ENCODE measurements at regions not wholly inside any gene's neighbourhood (a gene's known extent, or its start where the extent isn't known, plus 50 kb on each side); places are given as distances from the start of the nearest gene placed in this dataset.

DNA sequence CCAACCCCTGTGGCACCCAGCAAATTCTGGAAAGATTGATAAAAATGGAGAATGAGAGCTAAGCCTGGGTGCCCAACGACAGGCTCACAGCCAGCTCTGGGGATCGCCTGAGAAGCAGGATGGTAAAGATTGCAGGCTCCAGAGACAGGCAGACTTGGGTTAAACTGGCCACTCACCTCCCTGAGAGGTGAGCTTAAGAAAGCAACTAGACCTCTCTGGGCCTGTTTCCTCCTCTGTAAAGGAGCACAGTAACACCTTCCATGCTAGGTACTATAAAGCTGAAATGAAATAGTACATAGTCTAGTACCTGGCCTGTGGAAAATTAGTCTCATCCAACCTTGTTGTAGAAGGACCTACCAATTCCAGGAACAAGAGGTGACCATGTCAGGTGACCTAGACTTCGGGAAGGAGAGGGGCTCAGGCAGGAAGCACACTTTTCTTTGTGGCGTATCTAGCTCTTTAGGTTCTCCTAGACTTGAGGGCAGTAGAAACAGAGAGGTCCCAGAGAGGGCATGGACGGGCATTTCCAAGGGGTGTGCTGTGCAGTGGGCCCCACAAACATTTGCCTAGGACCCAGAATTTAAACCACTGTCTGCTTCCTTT lies 142.8 kb upstream of the MYLIP start:
- no peak for TF ChIP-seq EZH2phosphoT487 (IDR thresholded peaks at IDR 0.05; ENCODE audit: low read depth)
- TF ChIP-seq, protein P1, sequence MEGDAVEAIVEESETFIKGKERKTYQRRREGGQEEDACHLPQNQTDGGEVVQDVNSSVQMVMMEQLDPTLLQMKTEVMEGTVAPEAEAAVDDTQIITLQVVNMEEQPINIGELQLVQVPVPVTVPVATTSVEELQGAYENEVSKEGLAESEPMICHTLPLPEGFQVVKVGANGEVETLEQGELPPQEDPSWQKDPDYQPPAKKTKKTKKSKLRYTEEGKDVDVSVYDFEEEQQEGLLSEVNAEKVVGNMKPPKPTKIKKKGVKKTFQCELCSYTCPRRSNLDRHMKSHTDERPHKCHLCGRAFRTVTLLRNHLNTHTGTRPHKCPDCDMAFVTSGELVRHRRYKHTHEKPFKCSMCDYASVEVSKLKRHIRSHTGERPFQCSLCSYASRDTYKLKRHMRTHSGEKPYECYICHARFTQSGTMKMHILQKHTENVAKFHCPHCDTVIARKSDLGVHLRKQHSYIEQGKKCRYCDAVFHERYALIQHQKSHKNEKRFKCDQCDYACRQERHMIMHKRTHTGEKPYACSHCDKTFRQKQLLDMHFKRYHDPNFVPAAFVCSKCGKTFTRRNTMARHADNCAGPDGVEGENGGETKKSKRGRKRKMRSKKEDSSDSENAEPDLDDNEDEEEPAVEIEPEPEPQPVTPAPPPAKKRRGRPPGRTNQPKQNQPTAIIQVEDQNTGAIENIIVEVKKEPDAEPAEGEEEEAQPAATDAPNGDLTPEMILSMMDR (IDR thresholded peaks at IDR 0.05; ENCODE audit: low read depth, low read length): no peak
